ENCODE measurements at regions not wholly inside any gene's neighbourhood (a gene's known extent, or its start where the extent isn't known, plus 50 kb on each side); places are given as distances from the start of the nearest gene placed in this dataset.

DNA sequence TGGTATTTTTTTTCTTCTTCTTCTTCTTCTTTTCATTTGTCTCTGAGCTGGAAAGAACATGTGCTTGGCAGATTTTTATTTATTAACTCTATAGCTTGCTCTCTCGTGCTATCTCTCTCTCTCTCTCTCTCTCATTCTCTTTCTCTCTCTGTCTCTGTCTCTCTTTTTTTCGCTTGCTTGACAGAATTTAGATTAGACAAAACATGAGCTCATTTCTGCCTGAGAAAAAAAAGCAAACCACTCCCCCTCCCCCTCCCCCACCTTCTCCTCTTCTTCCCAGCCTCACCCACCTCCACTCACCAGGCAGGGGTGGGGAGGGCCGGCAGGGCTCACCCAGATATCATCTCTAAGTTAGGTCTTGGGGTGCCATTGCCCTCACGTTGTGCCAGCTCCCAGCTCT, 81.5 kb downstream of the PJA1 start:
- DNase-seq (ENCODE audit: low read depth in 4 of 4, low spot score in 1 of 4), result no peak

- DNase-seq (ENCODE audit: low read depth in 4 of 4, low spot score in 1 of 4), result no peak
Observed at GRCh38 chrX:69083361-69083760, 81.9 kb downstream of the PJA1 start.

- DNase-seq (ENCODE audit: low read depth in 4 of 4, low spot score in 1 of 4), result no peak
Observed at GRCh38 chrX:69082753-69083150, 82.5 kb downstream of the PJA1 start.

GRCh38 chrX:69082055-69082752, 83.0 kb downstream of the PJA1 start:
- no peak for DNase-seq (ENCODE audit: low read depth in 4 of 4, low spot score in 1 of 4)

DNA sequence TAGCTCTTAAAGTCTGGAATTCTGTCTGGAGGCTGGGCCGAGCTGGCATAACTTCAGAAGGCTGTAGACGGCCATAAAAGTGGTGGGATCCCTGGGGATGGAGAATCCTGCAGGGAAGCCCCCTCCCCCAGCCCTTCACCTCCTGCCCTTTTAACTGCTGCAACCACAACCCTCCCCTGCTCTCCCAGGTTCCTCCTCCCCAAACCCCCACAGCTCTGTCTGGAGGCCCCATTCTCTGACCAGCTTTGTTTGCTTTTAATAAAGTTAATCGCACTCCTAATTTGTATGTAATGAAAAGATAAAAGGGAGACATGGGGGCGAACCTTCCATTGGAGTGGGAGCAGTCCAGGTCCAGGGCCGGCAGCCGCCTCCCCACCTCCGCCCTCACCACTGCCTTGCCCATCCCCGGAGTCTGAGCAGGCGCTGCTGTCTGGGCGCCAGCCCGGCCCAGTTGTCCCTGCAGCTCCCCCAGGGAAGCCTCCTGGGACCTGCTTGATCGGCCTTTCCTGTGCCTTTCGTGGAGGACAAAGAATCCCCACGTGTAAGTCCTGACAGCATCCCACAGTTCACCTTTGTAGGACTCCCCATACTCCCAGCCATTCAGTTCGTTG, 84.3 kb downstream of the PJA1 start:
- no peak for DNase-seq (ENCODE audit: low read depth in 4 of 4, low spot score in 1 of 4)

GRCh38 chrX:69079268-69079667, 86.0 kb downstream of the PJA1 start:
- no peak for DNase-seq (ENCODE audit: low read depth in 4 of 4, low spot score in 1 of 4)

- no peak for DNase-seq (ENCODE audit: low read depth in 4 of 4, low spot score in 1 of 4)
Observed at GRCh38 chrX:69077895-69078455, 87.3 kb downstream of the PJA1 start.

DNA sequence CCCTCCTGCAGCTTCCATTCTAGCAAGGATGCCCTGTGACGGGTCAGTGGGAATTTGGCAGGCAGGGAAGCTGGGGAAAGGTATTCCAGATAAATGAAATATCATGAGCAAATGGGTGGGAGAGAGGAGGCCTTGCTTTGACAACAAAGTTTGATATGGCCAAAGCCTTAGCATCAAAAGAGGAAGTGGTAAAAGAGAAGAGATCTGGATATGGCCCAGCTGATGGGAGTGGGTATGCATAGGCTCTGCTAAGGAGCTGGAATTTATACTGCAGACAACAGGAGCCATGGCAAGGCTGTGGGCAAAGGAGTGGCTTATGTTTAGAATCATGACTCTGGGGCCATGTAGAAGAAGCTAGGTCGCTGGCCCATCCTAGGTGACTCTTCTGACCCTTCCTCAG, 89.2 kb downstream of the PJA1 start:
- DNase-seq (ENCODE audit: low read depth in 4 of 4, low spot score in 1 of 4), result no peak

DNA sequence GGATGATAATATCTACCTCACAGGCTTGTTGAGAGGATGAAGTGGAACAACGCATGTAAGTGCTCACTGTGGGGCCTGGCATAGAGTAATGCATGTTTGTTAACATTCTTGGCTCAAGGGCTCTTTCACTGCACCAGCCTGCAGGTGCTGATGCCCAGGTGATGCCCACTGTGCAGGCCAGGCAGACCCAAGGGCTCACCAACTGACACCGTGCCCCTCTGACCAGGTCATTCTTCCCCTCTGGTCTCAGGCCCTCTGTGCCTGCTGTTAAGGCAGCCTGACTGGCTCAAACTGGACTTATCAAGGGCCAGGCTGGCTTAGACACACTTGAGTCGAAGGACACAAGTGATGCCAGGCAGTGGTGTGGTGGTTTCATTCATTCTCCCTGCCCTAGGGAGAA, 90.5 kb downstream of the PJA1 start:
- DNase-seq (ENCODE audit: low read depth in 4 of 4, low spot score in 1 of 4), result no peak

GRCh38 chrX:69073721-69074120, 91.5 kb downstream of the PJA1 start:
- DNase-seq (ENCODE audit: low read depth in 4 of 4, low spot score in 1 of 4), result no peak

- no peak for DNase-seq (ENCODE audit: low read depth in 4 of 4, low spot score in 1 of 4)
Observed at GRCh38 chrX:69073241-69073640, 92.0 kb downstream of the PJA1 start.

DNA sequence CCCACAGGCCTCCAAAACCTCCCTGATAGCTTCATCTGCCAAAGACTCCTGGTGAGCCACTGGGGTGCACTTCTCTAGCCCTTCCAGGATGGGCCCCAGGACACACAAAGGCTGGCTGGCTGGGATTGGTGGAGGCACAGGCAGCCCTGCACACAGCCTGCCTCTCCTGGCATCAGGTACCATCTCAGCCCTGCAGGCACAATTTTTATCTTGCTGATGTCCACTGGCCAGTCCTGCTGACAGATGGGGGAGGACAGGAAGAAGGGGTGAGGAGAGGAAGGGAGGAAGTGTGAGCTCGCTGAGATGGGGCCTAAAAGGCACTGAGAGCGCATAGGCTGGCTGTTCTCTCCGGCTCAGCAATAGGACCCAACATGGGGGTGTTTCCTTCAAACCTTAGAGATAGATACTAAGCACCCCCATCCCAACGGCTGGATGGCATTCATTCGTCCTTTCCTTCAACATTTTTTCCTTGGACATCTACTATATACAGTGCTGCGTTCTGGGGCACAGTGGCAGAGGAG, 92.7 kb downstream of the PJA1 start:
- DNase-seq (ENCODE audit: low read depth in 4 of 4, low spot score in 1 of 4), result no peak

GRCh38 chrX:69070949-69071650, 94.2 kb downstream of the PJA1 start:
- DNase-seq (ENCODE audit: low read depth in 4 of 4, low spot score in 1 of 4), result no peak

DNA sequence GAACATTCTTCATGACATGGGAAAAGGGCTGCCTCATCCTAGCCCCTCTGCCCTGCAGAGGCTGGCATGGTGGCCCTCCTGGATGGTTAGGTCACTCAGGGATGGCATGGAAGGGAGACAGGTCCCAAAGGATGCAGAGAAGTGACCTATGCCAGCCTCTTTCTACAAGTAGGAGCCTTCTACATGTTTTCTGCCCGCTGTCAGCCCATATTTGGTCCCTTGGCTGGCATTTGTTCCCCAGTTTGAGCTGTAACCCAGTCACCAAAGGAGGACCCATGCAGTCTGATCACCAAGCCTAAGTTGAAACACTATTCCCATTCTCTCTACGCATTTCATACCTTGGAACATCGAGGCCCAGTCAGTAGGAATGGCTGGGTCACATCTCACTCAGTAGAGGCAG, 95.4 kb downstream of the PJA1 start:
- DNase-seq (ENCODE audit: low read depth in 4 of 4, low spot score in 1 of 4), result no peak

GRCh38 chrX:69069086-69069445, 96.2 kb downstream of the PJA1 start:
- no peak for DNase-seq (ENCODE audit: low read depth in 4 of 4, low spot score in 1 of 4)

GRCh38 chrX:69068301-69069085, 96.8 kb downstream of the PJA1 start:
- DNase-seq (ENCODE audit: low read depth in 4 of 4, low spot score in 1 of 4), result no peak

DNA sequence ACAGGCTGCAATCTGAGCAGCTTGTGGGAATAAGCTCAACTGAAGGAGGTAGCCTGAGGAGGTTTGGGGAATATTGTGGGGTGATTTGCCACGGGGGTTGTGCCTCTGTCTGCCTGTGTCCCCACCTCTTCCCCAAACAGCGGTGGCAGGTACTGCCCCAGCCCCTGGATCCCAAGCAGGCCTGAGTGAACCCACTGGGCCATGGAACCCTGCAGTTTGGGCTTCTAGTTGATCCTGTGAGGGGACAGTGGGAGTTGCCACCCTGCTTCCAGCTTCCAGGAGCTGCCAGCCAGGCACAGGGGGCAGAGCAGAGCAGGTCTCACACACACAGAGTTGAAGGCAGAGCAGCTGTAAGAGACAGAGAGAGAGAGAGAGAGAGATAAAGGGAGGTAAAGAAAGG, 97.4 kb downstream of the PJA1 start:
- DNase-seq (ENCODE audit: low read depth in 4 of 4, low spot score in 1 of 4), result no peak

- no peak for DNase-seq (ENCODE audit: low read depth in 4 of 4, low spot score in 1 of 4)
Observed at GRCh38 chrX:69066966-69067525, 98.2 kb downstream of the PJA1 start.

DNA sequence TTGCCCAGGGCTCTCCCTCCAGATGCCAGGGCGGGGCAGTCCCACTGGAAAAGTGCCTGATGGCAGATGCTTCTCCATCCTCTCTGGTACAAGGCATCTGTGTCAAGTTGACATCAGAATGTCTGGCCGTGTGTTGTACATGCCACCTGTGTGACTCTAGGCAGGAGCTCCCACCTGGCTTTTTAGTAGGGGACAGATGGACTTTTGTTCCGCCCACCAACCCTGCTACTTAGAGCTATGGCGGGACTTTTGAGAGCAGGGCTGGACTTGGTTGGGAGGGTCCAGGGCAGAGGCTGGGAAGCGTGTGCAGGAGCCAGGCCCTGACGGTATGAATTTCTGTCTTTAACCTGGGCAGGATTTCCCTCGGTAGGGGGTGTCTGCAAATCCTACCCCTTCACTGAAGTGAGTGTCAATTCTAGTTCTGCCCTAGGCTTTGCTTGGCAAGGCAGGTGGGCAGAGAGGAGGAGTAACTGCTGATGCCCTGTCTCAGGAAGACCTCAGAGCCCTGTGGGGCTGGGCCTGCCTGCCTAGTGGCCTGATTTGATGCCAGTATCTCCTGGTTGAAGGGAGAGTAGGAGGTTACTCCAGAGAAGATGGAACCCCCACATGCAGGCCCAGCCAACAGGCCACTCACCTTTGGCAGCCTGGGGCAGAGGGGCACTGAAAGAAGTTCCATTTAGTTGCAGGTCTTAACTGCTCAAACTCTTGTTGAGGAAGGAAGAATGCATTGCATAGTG, 99.1 kb downstream of the PJA1 start:
- no peak for DNase-seq (ENCODE audit: low read depth in 4 of 4, low spot score in 1 of 4)

GRCh38 chrX:69065451-69065850, 99.8 kb downstream of the PJA1 start:
- no peak for DNase-seq (ENCODE audit: low read depth in 4 of 4, low spot score in 1 of 4)

Data from stimulated activated CD4-positive, alpha-beta T cell treated with anti-CD3 and anti-CD28 coated beads, Interleukin-1b, Interleukin-23, amount 100 ng/mL, for 24 hours (primary cell).